ENCODE measurements at regions not wholly inside any gene's neighbourhood (a gene's known extent, or its start where the extent isn't known, plus 50 kb on each side); places are given as distances from the start of the nearest gene placed in this dataset.

DNA sequence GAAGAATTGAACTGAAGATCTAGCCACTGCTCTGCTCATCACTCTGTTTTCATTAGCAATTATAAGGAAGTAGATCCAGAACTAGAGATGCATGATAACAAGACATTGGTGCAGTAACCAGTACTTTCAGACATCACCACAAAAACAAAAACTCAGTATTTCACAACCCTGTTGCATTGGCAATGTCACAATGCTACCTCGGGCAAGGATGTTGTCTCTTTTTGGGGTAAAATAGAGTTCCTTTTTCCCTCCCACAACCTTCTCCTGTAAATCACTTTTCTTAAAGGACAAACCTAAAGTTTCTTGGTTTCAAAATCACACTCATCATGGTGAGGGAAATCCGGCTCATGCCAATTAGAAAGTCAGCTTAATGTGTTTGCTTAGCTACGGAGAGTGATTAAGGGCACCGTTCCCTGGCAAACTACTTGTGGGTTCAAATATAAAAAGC, 420.1 kb upstream of the MEF2C start:
- no peak overlapping the region for H3K4me3 ChIP-seq (ENCODE audit: low read depth, low read length)
- TF ChIP-seq CTCF (IDR thresholded peaks at IDR 0.05; ENCODE audit: low read depth, low read length), result no peak

GRCh38 chr5:89302102-89302891, 419.3 kb upstream of the MEF2C start:
- no peak overlapping the region for H3K4me3 ChIP-seq (ENCODE audit: low read depth, low read length)
- no peak for TF ChIP-seq CTCF (IDR thresholded peaks at IDR 0.05; ENCODE audit: low read depth, low read length)

GRCh38 chr5:89301321-89302025, 418.5 kb upstream of the MEF2C start:
- TF ChIP-seq CTCF (IDR thresholded peaks at IDR 0.05; ENCODE audit: low read depth, low read length), result no peak
- no peak overlapping the region for H3K4me3 ChIP-seq (ENCODE audit: low read depth, low read length)

GRCh38 chr5:89300426-89300970, 417.5 kb upstream of the MEF2C start:
- TF ChIP-seq CTCF (IDR thresholded peaks at IDR 0.05; ENCODE audit: low read depth, low read length), result no peak
- no peak overlapping the region for H3K4me3 ChIP-seq (ENCODE audit: low read depth, low read length)

GRCh38 chr5:89299998-89300397, 417.0 kb upstream of the MEF2C start:
- no peak for TF ChIP-seq CTCF (IDR thresholded peaks at IDR 0.05; ENCODE audit: low read depth, low read length)
- H3K4me3 ChIP-seq (ENCODE audit: low read depth, low read length), result no peak overlapping the region

DNA sequence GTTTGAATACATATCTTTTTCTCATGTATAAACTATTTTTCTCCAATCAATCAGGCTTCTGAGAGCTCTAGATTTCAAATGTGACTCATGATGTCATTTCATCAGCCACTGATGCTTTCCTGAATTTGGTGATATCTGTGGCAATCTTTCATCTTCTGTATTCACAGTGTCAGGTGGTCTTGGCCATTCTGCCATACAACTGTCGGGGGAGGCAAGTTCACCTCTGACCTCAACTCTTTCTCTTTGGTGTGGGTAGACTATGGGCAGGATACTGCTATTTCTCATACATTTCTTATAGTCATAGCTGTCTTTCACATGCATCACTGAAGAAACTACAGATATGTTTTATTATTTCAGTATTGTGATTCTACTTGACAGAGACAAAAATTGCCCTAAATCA, 414.1 kb upstream of the MEF2C start:
- H3K4me3 ChIP-seq (ENCODE audit: low read depth, low read length), result no peak overlapping the region
- no peak for TF ChIP-seq CTCF (IDR thresholded peaks at IDR 0.05; ENCODE audit: low read depth, low read length)

DNA sequence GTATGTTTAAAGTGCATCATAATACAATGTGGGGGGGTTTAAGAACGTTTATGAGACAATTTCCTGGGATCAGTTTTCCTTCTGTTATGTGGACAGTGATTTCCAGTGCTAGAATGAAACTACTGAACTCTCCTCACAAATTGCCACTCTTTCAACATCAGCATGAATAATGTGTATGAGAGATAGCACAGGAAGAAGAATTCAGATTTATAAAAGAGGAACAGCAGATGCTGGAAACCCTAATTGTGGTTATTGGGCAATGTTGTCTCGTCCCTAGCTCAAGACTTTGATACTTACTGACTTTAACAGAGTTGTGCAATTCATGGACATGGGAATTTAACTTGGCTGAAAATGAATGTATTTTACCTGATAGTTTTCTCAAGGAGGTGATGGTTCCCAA, 410.8 kb upstream of the MEF2C start:
- H3K4me3 ChIP-seq (ENCODE audit: low read depth, low read length), result no peak overlapping the region
- no peak for TF ChIP-seq CTCF (IDR thresholded peaks at IDR 0.05; ENCODE audit: low read depth, low read length)

Data from WI38 (cell line).